ENCODE measurements at regions not wholly inside any gene's neighbourhood (a gene's known extent, or its start where the extent isn't known, plus 50 kb on each side); places are given as distances from the start of the nearest gene placed in this dataset.

- no peak for DNase-seq (ENCODE audit: unreplicated experiment)
- intact Hi-C loops (cut with micrococcal nuclease) = no loop called here
- Mint-ChIP-seq H3K27ac (ENCODE audit: low read depth, unreplicated experiment) (no peak overlapping the region), H3K4me1 (ENCODE audit: insufficient read depth, unreplicated experiment) (peaks cover 9% of the 10 kb centered on the region), H3K36me3 (ENCODE audit: insufficient read depth, unreplicated experiment) (no peaks in the 10 kb centered on the region), H3K27me3 (ENCODE audit: insufficient read depth, unreplicated experiment) (no peaks in the 10 kb centered on the region), H3K4me3 (ENCODE audit: unreplicated experiment) (no peak overlapping the region), H3K9me3 (ENCODE audit: unreplicated experiment) (peaks cover 5% of the 10 kb centered on the region)
- no TSS peak for BruUV-seq (replicated peaks)
- ChIA-PET CTCF (no interaction called here), POLR2A (no interaction called here)
- no peak for TF ChIP-seq CTCF (IDR thresholded peaks at IDR 0.05; ENCODE audit: unreplicated experiment)
Observed at GRCh38 chr19:16003391-16003790, 54.6 kb downstream of the OR10H4 start.

- H3K4me3 Mint-ChIP-seq (ENCODE audit: unreplicated experiment) = no peak overlapping the region
- intact Hi-C loops (cut with micrococcal nuclease) = no loop called here
- CTCF ChIA-PET = no interaction called here
- no TSS peak for BruUV-seq (replicated peaks)
- POLR2A ChIA-PET = no interaction called here
- H3K4me1 Mint-ChIP-seq (ENCODE audit: insufficient read depth, unreplicated experiment) = peaks cover 9% of the 10 kb centered on the region
- H3K9me3 Mint-ChIP-seq (ENCODE audit: unreplicated experiment) = no peaks in the 10 kb centered on the region
- DNase-seq (ENCODE audit: unreplicated experiment) = no peak
- no peaks in the 10 kb centered on the region for H3K27me3 Mint-ChIP-seq (ENCODE audit: insufficient read depth, unreplicated experiment)
- H3K27ac Mint-ChIP-seq (ENCODE audit: low read depth, unreplicated experiment) = no peak overlapping the region
- TF ChIP-seq CTCF (IDR thresholded peaks at IDR 0.05; ENCODE audit: unreplicated experiment) = no peak
- no peaks in the 10 kb centered on the region for H3K36me3 Mint-ChIP-seq (ENCODE audit: insufficient read depth, unreplicated experiment)
Observed at GRCh38 chr19:16005925-16006324, 57.1 kb downstream of the OR10H4 start.

DNA sequence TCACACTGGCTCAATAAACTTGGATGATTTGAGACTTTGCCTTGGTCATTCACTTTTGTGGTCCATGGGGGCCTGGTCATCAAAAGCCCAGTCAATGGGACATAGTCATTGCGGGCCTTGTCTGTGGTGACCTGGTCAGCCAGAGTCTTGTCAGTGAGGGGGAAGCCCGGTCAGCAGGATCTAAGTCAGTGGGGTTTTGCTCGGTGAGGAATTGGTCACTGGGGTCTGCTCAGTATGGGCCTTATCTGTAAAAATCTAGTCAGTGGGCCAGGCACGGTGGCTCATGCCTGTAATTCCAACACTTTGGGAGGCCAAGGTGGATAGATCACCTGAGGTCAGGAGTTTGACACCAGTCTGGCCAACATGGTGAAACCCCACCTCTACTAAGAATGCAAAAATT lies 63.7 kb upstream of the TPM4 start:
- CTCF ChIA-PET = interaction anchor here (0.6 to 0.7 kb wide), 2 partner anchors 8 to 378 kb away, joined by 3 read pairs; no protein-coding TSS in a partner anchor
- intact Hi-C loops (cut with micrococcal nuclease) = no loop called here
- Mint-ChIP-seq H3K4me1 (ENCODE audit: insufficient read depth, unreplicated experiment) (no peaks in the 10 kb centered on the region), H3K9me3 (ENCODE audit: unreplicated experiment) (peaks cover 8% of the 10 kb centered on the region), H3K4me3 (ENCODE audit: unreplicated experiment) (no peak overlapping the region), H3K27ac (ENCODE audit: low read depth, unreplicated experiment) (no peak overlapping the region), H3K27me3 (ENCODE audit: insufficient read depth, unreplicated experiment) (no peaks in the 10 kb centered on the region), H3K36me3 (ENCODE audit: insufficient read depth, unreplicated experiment) (no peaks in the 10 kb centered on the region)
- POLR2A ChIA-PET = no interaction called here
- no TSS peak for BruUV-seq (replicated peaks)
- no peak for TF ChIP-seq CTCF (IDR thresholded peaks at IDR 0.05; ENCODE audit: unreplicated experiment)
- DNase-seq (ENCODE audit: unreplicated experiment) = no peak

DNA sequence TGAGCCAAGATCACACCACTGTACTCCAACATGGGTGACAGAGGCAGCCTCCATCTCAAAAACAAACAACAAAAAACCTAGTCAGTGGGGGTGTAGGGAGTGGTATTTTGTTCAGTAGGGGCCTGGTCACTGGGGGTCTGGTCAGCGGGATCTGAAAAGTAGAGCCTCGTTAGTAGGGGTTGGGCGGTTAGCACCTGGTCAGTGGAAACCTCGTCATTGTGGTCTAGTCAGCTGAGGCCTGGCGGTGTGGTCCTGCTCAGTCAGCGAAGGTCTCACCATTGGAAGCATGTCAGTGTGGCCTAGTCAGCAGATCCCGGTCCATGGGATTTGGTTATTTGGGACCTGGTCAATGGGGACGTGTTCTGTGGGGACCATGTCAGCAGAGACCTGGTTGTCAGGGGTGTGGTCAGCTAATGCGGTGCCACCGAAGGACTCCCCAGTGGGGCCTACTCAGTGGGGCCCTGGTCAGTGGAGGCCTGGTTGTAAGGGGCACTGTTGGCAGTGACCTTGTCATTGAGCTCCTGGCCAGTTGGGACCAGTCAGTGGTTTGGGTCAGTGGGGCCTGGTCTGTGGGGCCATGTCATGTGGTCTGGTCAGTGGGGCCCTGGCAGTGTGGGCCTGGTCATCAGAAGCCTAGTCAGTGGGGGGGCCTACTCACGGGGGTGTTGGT lies 63.0 kb upstream of the TPM4 start:
- no peaks in the 10 kb centered on the region for H3K4me1 Mint-ChIP-seq (ENCODE audit: insufficient read depth, unreplicated experiment)
- CTCF ChIA-PET = interaction anchor here (0.6 to 0.7 kb wide), 2 partner anchors 9 to 378 kb away, joined by 3 read pairs; no protein-coding TSS in a partner anchor
- H3K27ac Mint-ChIP-seq (ENCODE audit: low read depth, unreplicated experiment) = no peak overlapping the region
- no TSS peak for BruUV-seq (replicated peaks)
- intact Hi-C loops (cut with micrococcal nuclease) = no loop called here
- no peak for TF ChIP-seq CTCF (IDR thresholded peaks at IDR 0.05; ENCODE audit: unreplicated experiment)
- H3K4me3 Mint-ChIP-seq (ENCODE audit: unreplicated experiment) = no peak overlapping the region
- peaks cover 8% of the 10 kb centered on the region for H3K9me3 Mint-ChIP-seq (ENCODE audit: unreplicated experiment)
- no peaks in the 10 kb centered on the region for H3K27me3 Mint-ChIP-seq (ENCODE audit: insufficient read depth, unreplicated experiment)
- no peak for DNase-seq (ENCODE audit: unreplicated experiment)
- POLR2A ChIA-PET = no interaction called here
- H3K36me3 Mint-ChIP-seq (ENCODE audit: insufficient read depth, unreplicated experiment) = no peaks in the 10 kb centered on the region
